ELF-1 (cell line): ENCODE measurements at regions not wholly inside any gene's neighbourhood (a gene's known extent, or its start where the extent isn't known, plus 50 kb on each side); places are given as distances from the start of the nearest gene placed in this dataset.
A peak's percentile ranks its signal among the peaks of the same experiment; 100 is the strongest.
"Not testable (repeated sequence)": the region's sequence is repeated elsewhere in the genome, so short reads cannot be mapped to it uniquely, and the experiment has no call there.

Source experiments
- DNase-seq: peaks from one replicate; pipeline ENCODE4 v3.0.0-alpha.2; 2016; ENCODE audit warnings: low read depth, low spot score

DNA sequence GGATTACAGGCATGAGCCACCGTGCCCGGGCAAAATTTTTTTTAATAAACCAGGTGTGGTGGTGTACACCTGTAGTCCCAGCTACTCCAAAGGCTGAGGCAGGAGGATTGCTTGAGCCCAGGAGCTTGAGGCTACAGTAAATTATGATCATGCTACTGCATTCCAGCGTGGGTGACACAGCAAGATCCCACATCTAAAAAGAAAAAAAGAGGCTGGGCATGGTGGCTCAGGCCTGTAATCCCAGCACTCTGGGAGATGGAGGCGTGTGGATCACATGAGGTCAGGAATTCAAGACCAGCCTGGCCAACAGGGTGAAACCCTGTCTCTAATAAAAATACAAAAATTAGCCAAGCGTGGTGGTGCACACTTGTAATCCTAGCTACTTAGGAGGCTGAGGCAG, 125.6 kb downstream of the ZNF281 start:
- DNase-seq: not testable (repeated sequence)

DNA sequence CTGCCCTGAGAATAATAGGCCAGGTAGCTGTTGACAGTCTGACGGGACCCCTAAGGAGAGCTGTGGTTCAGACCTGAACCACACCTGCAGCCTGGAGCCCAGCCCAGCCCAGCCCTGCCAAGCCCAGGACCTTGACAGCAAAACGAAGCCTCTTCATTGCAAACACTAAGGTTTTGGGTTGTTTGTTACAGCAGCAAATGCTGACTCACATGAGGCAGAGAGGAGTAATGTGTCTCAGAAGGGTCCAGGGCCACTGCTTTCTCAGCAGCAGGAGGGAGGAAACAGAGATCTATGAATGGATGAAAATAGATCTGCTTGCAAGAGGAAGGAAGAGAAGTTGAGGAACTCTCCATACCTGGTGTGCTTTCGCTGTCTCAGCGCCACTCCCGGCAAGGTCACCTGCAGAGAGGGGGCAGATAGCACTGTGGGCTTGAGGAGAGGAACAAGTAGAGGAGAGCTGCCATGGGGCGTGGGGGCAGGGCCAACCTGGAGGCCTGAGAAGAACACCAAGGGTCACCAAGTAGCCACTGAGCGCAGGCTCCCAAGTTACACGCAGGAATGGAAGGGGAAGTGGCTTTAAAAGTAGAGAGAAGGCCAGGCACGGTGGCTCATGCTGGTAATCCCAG, 127.2 kb downstream of the ZNF281 start:
- no peak for DNase-seq

GRCh38 chr1:200281201-200281835, 128.5 kb downstream of the ZNF281 start:
- DNase-seq: no peak

DNA sequence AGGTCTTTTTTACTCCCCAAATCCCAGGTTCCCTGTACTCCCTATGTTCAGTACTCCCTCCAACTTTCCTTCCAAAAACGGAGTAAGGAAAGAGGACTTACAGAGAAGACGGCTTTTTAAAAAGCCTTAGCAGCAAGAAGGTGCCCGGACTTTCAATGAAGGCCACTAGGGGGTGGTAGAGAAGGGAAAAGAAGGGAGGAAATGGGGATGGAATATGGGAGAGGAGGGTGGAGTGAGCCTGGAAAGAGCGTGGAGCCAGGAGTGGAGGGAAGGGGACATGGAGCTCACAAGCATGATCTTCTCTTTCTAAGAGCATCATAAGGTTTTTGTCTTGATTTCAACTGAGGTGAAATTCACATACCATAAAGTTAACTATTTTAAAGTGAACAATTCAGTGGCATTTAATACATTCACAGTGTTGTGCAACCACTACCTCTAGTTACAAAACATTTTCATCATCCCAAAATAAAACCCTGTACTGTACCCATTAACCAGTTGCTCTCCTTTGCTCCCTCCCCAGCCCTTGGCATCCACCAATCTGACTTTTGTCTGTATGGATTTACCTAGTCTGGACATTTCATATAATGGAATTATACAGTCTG, 129.9 kb downstream of the ZNF281 start:
- peak; percentile 81 for DNase-seq

- DNase-seq: no peak
Measured at GRCh38 chr1:200275816-200276453, 133.9 kb downstream of the ZNF281 start.

GRCh38 chr1:200275415-200275814, 134.4 kb downstream of the ZNF281 start:
- no peak for DNase-seq

GRCh38 chr1:200274116-200274515, 135.7 kb downstream of the ZNF281 start:
- peak; percentile 59 for DNase-seq

DNA sequence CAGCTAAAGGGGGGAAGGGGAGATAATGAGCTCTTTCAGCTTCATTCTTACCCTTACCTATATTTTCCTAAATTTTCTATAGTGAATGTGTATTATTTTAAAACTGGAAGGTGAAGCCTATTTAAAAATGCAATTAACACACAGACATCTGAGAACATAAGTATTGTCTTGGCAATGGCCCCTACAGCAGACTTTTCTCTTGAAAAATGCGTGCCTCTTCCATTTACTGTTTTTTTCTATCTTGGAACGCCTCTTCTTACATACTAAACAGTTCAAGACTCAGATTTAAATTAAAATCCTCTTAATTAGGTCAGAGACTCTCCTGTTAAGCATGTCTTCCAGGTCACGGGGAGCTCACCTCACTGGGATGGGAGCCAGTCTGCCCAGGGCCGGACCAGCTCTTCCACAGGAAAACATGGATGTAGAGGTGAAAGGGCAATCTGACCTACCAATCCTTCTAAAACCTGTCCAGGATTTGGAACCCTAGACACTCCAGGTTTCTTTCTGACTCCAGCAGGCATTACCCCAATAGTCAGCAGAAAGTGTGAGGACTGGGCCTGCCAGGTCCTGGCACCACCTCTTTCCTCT, 137.3 kb downstream of the ZNF281 start:
- no peak for DNase-seq

DNA sequence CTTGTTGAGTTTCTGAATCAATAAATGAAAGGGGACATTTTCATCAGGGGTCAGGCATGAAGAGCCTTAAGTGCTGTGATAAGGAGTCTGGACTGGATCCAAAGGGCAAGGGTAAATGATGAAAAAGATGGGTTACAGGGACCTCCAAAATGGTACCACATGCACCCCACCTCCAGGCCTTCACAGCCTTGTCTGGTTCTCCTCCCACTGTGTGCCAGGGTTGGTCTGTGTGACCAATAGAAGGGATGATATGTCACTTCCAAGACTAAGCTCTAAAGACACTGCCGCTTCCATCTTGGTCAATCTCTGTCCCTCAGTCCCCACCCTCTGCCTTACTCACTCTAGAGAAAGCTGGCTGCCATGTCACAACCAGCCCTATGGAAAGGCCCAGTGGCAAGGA, 140.6 kb downstream of the ZNF281 start:
- no peak for DNase-seq

DNA sequence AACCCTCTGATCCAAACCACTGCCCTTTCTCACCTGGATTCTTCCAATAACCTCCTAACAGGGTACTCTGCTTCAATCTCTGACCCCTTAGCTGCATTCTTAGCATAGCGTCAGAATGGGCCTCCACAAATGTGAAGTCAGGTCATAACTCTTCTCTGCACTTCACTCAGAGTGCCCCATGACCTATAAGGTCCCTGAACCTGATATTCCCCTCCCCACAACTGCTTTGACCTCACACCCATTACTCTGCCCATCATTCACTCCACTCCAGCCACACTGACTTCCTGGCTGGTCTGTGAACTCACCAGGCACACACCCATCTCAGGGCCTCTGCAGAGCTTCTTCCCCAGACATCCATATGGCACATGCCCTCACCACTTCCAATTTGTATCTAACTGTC, 141.9 kb downstream of the ZNF281 start:
- DNase-seq: no peak

GRCh38 chr1:200267458-200267857, 142.4 kb downstream of the ZNF281 start:
- DNase-seq: no peak

DNA sequence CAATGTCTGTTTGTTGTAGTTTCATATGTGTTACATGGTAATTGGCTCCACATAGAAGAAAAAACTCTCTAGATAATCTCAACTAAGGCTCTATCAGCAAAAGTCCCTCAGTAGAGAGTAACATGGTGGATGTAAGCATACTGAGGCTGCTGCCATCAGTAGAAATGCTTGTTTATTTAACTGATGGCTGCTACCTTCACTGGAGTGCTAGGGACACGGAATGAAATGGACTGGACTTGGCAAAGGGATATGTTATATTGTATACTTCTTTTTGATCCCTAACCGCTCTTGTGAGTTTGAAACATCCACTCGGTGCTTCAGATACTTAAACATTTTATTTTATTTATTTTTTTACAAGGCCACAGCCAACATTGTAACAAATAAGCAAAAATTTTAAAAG, 143.0 kb downstream of the ZNF281 start:
- no peak for DNase-seq

- DNase-seq: no peak
Measured at GRCh38 chr1:200265881-200266280, 144.0 kb downstream of the ZNF281 start.

GRCh38 chr1:200265104-200265503, 144.7 kb downstream of the ZNF281 start:
- DNase-seq: no peak

- DNase-seq: no peak
Measured at GRCh38 chr1:200263203-200263602, 146.6 kb downstream of the ZNF281 start.

DNA sequence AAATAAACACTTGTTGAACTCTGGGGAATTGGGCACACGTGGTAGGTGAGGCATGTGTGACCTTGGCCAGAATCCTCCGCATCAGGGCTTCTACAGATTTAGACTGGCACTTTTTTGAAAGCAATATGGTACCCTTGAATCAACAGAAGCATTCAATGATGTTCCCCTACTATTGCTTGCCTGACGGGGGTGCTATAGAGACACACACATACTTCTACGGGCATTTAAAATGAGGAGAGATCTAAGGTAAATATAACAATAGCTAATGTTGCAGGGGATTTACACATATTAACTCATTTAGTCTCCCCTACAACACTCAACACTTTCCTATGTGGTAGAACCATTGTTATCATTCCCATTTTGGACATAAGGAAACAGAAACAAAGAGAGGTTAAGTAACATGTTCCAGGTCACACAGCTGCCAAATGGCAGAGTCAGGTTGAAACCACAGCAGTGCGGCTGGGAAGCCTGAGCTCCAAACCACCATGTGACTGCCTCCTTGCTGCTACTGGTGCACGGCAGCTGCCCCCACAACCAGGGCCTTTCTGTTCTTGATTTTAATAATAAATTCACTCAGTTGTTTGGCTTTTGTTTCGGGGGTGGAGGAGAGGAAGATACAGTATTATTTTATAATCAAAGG, 147.4 kb downstream of the ZNF281 start:
- no peak for DNase-seq

DNA sequence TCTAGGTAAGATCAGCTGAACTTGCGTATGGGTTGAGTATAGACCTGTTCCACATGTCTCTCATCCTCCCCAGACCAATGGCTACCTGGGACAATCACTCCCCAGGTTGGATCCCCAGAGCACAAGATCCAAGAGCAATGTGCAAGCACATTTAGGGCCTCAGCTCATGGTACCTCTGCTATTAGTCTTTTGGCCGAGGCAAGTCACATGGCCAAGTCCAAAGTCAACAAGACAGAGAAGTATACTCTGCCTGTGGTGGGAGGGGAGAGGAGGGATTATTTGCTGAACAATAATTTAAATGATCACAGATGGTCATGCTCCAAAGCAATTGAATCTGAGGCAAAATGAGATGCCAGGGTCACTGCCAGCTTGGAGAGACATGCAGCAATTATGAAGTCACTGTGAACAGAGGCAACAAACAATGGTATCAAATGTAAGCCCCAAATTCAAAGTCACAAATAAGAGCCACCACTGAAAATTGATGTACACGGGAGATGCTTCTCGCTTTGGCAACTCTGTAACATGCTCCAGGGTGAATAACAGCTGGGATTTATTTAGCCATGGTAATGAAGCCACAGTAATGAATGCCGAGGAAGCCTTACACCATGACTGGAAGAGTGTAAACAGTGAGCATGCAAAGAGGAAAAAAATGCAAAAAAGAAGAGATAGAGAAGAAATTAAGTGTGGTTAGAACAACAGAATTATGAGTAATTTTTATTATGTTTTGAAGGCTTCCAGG, 149.1 kb downstream of the ZNF281 start:
- DNase-seq: no peak

DNA sequence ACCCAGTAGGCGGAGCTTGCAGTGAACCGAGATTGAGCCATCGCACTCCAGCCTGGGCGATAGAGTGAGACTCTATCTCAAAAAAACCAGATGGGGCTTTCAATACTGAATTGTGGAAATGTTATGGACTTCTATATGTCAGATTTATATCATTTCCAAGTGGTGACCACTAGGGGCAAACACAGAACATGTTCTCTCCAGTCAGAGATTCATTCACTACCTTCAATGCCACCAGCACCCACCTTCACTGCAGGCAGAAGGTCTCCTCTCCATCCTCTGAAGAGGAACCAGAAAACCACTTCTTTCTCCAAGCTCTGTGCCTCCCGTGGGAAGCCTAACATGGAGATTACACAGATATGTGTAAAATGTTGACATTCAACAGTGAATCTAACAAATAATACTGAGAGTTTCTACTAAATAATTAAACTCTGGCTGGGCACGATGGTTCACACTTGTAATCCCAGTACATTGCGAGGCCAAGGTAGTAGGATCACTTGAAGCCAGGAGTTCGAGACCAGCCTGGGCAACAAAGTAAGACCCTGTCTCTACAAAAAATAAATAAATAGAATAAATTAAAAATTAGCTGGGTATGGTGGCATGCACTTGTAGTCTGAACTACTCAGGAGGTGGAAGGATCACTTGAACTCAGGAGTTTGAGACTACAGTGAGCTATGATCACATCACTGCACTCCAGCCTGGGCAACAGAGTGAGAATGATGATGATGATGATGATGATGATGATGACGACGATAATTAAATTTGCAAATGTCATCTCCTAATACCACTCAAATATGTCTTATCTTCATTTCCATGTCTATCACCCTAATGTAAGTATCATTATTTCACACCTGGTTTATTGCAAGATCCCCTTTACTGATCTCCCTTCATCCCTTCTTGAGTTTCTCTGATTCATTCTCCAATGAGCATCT, 151.1 kb downstream of the ZNF281 start:
- DNase-seq: no peak

DNA sequence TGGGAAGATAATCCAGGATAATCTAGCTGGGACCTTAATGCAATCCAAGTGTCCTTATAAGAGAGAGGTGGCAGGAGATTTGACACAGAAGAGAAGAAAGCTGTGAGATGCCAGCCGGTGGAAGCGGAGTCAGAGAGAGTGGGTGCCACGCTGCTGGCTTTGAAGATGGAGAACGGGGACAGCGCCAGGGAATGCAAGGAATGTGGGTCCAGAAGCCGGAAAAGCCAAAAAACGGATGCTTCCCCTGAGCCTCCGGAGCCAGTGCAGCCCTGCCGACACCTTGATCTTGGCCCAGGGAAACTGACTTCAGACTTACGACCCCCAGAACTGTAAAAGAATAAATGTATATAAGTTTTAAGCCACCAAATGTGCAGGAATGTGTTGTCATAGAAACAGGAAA, 152.6 kb downstream of the ZNF281 start:
- no peak for DNase-seq

- DNase-seq: not testable (repeated sequence)
Measured at GRCh38 chr1:200254602-200255001, 155.2 kb downstream of the ZNF281 start.
